Gastrocnemius medialis (tissue), 4 donors: ENCODE measurements at regions not wholly inside any gene's neighbourhood (a gene's known extent, or its start where the extent isn't known, plus 50 kb on each side); places are given as distances from the start of the nearest gene placed in this dataset.

Experiments
- ATAC-seq, 2 donors: fragments of 150-250 bp; one replicate each; pipeline ENCODE4 v1.9.1; 2016
- DNase-seq, 2 donors: peaks; one replicate each; pipeline ENCODE4 v3.0.0-alpha.2; 2019
- H3K27ac ChIP-seq, 4 donors: fragments of 200-600 bp; sonication (generic); 1 replicate in 1 of 4; 2 replicates in 3 of 4; pipeline ENCODE4 v1.5.1; 2016 to 2018; ENCODE audit warnings: mild to moderate bottlenecking in 2 of 4, moderate library complexity in 1 of 4
- H3K27me3 ChIP-seq, 3 donors: fragments of 200-600 bp; sonication (generic) in 2 of 3; 1 replicate in 1 of 3; 2 replicates in 2 of 3; pipeline versions ENCODE4 v1.5.1 to v1.6.0; 2016 to 2019; ENCODE audit warnings: mild to moderate bottlenecking in 1 of 3, moderate library complexity in 1 of 3
- H3K36me3 ChIP-seq, 2 donors: fragments of 200-600 bp; sonication (generic) in 1 of 2; one replicate each; pipeline ENCODE4 v1.5.1; 2017 to 2018
- H3K4me1 ChIP-seq, 2 donors: fragments of 200-600 bp; sonication (generic) in 1 of 2; one replicate each; pipeline ENCODE4 v1.5.1; 2016 to 2017; ENCODE audit warnings: mild to moderate bottlenecking in 2 of 2
- H3K4me3 ChIP-seq, 4 donors: fragments of 200-600 bp; sonication (generic) in 3 of 4; 1 replicate in 1 of 4; 2 replicates in 3 of 4; pipeline ENCODE4 v1.5.1; 2016 to 2019; ENCODE audit warnings: mild to moderate bottlenecking in 2 of 4
- H3K9me3 ChIP-seq, 3 donors: fragments of 200-600 bp; sonication (generic) in 2 of 3; 1 replicate in 1 of 3; 2 replicates in 2 of 3; pipeline ENCODE4 v1.5.1; 2016 to 2019
- POLR2A ChIP-seq, 2 donors: fragments of 450-650 bp; IDR thresholded peaks; one replicate each; pipeline ENCODE4 v1.6.1; 2017; ENCODE audit warnings: antibody characterized with exemption in 2 of 2, mild to moderate bottlenecking in 2 of 2, moderate library complexity in 2 of 2
- in situ Hi-C, 4 donors: fragments of 200-750 bp; cut with MboI; loops; one replicate each; pipeline versions ENCODE4 v1.15.0 to v1.8.0; 2017; ENCODE audit warnings: low sequenced_read_pairs in 4 of 4
- intact Hi-C: fragments of 100-400 bp; cut with DNase I; formaldehyde crosslinking; loops from one replicate; pipeline ENCODE4 v1.15.1; 2023; ENCODE audit warnings: low total_unique reads
- TF ChIP-seq, protein P1 (sequence below), 5 experiments: fragments of 450-650 bp in 3 of 5; fragments of 200-600 bp in 2 of 5; sonication (generic) in 2 of 5; IDR thresholded peaks in 4 of 5; conservative IDR thresholded peaks in 1 of 5; 1 replicate in 4 of 5; 2 replicates in 1 of 5; pipeline ENCODE4 v1.5.1; 2016 to 2019; ENCODE audit warnings: antibody characterized with exemption in 5 of 5, mild to moderate bottlenecking in 3 of 5, moderate library complexity in 3 of 5

DNA sequence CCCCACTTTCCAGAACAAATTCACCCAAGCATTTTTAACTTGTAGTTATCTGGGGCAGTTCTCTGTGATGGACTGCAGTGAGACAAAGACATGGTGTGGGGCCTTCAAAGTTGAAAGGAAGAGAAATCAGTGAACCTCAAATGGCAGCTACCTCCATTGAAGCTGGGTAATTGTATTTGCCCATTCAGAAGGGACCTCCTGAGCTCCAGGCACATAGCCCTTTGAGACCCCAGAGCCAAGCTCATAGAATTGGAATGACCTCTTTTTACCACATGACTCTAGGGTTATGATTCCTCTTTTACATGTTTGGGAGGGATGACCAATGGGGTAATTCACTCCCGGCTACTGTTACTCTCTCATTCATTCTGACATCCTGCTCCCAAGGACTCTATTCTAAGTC lies 368.4 kb upstream of the ITGA1 start:
- no peak for ATAC-seq
- in situ Hi-C loops: no loop called here

DNA sequence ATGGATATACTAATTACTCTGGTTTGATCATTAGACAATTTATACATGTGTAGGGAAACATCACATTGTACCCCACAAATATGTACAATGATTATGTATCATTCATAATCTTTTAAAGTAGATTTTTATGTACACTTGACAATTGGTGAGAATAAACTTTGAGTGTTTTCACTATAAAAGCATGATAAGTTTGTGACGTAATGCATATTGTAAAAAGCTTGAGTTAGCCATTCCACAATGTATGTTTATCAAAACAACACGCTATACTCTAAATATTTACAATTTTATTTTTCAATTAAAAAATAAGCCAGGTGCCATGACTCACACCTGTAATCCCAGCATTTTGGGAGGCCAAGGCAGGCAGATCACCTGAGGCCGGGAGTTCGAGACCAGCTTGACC lies 360.1 kb upstream of the ITGA1 start:
- ATAC-seq (no peak), DNase-seq (no peak)
- TF ChIP-seq, protein P1, sequence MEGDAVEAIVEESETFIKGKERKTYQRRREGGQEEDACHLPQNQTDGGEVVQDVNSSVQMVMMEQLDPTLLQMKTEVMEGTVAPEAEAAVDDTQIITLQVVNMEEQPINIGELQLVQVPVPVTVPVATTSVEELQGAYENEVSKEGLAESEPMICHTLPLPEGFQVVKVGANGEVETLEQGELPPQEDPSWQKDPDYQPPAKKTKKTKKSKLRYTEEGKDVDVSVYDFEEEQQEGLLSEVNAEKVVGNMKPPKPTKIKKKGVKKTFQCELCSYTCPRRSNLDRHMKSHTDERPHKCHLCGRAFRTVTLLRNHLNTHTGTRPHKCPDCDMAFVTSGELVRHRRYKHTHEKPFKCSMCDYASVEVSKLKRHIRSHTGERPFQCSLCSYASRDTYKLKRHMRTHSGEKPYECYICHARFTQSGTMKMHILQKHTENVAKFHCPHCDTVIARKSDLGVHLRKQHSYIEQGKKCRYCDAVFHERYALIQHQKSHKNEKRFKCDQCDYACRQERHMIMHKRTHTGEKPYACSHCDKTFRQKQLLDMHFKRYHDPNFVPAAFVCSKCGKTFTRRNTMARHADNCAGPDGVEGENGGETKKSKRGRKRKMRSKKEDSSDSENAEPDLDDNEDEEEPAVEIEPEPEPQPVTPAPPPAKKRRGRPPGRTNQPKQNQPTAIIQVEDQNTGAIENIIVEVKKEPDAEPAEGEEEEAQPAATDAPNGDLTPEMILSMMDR (IDR thresholded peaks at IDR 0.05 in 4 of 5, conservative IDR thresholded peaks at IDR 0.05 in 1 of 5): no peak
- no peak for TF ChIP-seq POLR2A (IDR thresholded peaks at IDR 0.05)
- intact Hi-C loops: no loop called here
- Histone ChIP-seq H3K9me3 (no peaks in the 10 kb centered on the region), H3K36me3 (no peaks in the 10 kb centered on the region), H3K4me3 (no peak overlapping the region), H3K27ac (no peak overlapping the region), H3K4me1 (no peaks in the 10 kb centered on the region), H3K27me3 (no peaks in the 10 kb centered on the region)
- in situ Hi-C loops: no loop called here

More for the DNA sequence above, 368.4 kb upstream of the ITGA1 start:
- TF ChIP-seq POLR2A (IDR thresholded peaks at IDR 0.05): no peak
- TF ChIP-seq, protein P1 (IDR thresholded peaks at IDR 0.05 in 4 of 5, conservative IDR thresholded peaks at IDR 0.05 in 1 of 5): no peak
- DNase-seq: no peak
- Histone ChIP-seq H3K4me3 (no peak overlapping the region), H3K27ac (no peak overlapping the region), H3K27me3 (no peaks in the 10 kb centered on the region), H3K4me1 (no peaks in the 10 kb centered on the region), H3K9me3 (no peaks in the 10 kb centered on the region), H3K36me3 (no peaks in the 10 kb centered on the region)
- intact Hi-C loops: no loop called here

DNA sequence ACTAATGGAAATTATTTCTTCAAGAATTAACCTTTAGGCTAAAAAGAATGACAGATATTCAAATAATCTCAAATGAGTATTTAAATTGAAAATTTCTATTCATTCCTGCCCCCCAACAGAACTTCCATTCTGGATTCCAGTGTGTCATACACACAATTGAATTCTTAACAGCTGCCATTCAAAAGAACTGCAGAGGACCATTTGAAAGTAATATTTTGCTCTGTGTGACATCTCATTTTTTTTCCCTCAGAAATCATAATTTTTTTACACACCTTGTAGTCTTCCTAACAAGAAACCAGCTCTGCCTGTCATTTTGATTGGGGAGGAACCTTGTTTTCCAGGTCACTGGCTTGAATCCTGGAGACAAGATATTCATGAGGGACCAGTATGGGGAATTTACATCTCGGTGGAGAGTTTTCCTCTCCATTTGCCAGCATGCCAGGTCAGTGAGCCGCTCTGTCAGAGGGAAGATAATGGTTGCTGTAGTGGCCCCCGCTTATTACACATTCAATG lies 358.7 kb upstream of the ITGA1 start:
- intact Hi-C loops (no loop called here), in situ Hi-C loops (no loop called here)
- no peaks in the 10 kb centered on the region for H3K4me1 ChIP-seq
- no peak for DNase-seq
- H3K36me3 ChIP-seq: no peaks in the 10 kb centered on the region
- no peak for ATAC-seq
- no peaks in the 10 kb centered on the region for H3K9me3 ChIP-seq
- H3K4me3 ChIP-seq: no peak overlapping the region
- H3K27ac ChIP-seq: no peak overlapping the region
- TF ChIP-seq, protein P1 (IDR thresholded peaks at IDR 0.05 in 4 of 5, conservative IDR thresholded peaks at IDR 0.05 in 1 of 5): no peak
- TF ChIP-seq POLR2A (IDR thresholded peaks at IDR 0.05): no peak
- H3K27me3 ChIP-seq: no peaks in the 10 kb centered on the region

DNA sequence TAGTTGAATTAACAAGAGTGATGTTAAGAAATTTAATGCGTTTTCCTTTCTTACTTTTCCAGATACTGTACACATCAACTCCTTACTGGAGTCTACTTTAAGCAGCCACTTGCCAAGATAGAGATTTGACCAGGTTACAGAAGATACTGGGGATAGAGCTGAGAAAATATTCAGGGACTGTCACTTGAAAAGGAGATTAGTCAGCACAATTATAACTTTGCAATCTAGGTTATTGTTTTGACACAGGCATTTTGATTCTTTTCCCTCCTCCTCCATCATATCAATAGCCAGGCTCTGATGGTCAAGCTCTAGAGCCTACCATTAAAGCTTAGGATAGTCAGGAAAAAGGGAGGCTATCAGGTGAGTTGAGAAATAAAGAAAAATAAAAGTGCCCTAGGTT lies 345.9 kb upstream of the ITGA1 start:
- in situ Hi-C loops: no loop called here
- no peak for DNase-seq
- H3K9me3 ChIP-seq: no peaks in the 10 kb centered on the region
- intact Hi-C loops: no loop called here
- H3K4me1 ChIP-seq: no peaks in the 10 kb centered on the region
- ATAC-seq: no peak
- H3K27ac ChIP-seq: no peak overlapping the region
- H3K36me3 ChIP-seq: no peaks in the 10 kb centered on the region
- H3K27me3 ChIP-seq: no peaks in the 10 kb centered on the region
- TF ChIP-seq, protein P1 (IDR thresholded peaks at IDR 0.05 in 4 of 5, conservative IDR thresholded peaks at IDR 0.05 in 1 of 5): no peak
- no peak for TF ChIP-seq POLR2A (IDR thresholded peaks at IDR 0.05)
- H3K4me3 ChIP-seq: no peak overlapping the region

DNA sequence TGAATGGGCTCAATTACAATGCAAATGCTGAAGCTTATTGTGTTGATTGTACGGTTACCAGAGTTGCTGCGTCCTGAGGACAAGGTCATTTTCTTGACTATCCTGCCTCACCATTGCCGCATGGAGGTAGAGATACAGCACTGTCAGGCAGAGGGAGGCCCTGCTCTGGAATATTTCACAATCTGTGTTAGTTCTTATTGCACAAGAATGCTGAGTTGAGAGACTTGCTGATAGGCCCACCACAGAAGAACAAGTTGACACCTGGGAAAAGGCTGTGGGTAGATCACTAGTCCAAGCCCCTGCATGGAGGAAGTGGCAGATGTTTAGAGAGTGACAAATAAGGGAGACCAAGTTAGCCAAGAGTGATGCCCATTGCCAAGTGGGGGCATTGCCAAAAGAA lies 344.5 kb upstream of the ITGA1 start:
- H3K4me3 ChIP-seq: no peak overlapping the region
- H3K27ac ChIP-seq: no peak overlapping the region
- no peaks in the 10 kb centered on the region for H3K4me1 ChIP-seq
- H3K9me3 ChIP-seq: no peaks in the 10 kb centered on the region
- ATAC-seq (no peak), DNase-seq (no peak)
- H3K27me3 ChIP-seq: no peaks in the 10 kb centered on the region
- in situ Hi-C loops (no loop called here), intact Hi-C loops (no loop called here)
- no peak for TF ChIP-seq POLR2A (IDR thresholded peaks at IDR 0.05)
- TF ChIP-seq, protein P1 (IDR thresholded peaks at IDR 0.05 in 4 of 5, conservative IDR thresholded peaks at IDR 0.05 in 1 of 5): no peak
- no peaks in the 10 kb centered on the region for H3K36me3 ChIP-seq
